Posterior vena cava (tissue), 2 donors: ENCODE measurements at regions not wholly inside any gene's neighbourhood (a gene's known extent, or its start where the extent isn't known, plus 50 kb on each side); places are given as distances from the start of the nearest gene placed in this dataset.

Experiments
- DNase-seq: peaks from one replicate; pipeline ENCODE4 v3.0.0-alpha.2; 2020; ENCODE audit warnings: low spot score
- intact Hi-C, 2 donors: fragments of 100-400 bp; cut with DNase I; formaldehyde crosslinking; loops; one replicate each; pipeline versions ENCODE4 v1.14.1 to v1.14.2; 2022 to 2023
- donor health status: DM: yes; HTN: yes; CAD: no.
- donor health status: DM: yes; HTN: yes; CAD: no.

DNA sequence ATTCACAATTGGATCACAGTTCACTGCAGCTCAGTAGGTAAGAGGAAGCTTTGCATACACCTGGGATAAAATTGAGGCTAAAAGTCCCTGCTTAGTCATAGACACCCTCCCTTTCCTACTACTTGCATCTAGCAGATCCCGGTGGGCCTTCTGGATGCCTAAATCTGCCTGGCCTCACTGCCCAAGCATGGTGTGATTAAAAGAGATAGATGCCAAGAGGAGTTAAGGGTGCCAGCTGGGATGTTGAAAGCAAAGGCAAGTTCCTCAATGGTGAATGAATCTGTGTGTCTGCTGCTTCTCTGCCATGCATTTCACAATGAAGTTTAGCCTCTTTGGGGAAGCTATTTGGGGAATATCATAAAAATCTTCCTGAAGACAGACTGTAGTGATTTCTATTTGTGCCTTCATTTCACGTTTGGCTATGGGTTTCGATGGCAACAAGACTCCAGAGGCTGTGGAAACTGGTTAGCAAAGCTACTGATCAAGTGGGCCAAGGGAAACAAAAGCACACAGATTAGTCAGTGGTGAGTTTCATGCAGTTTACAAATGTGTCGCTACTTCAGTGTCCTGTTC, 534.0 kb downstream of the ANKRD50 start:
- DNase-seq, result no peak
- intact Hi-C loops, result no loop called here

DNA sequence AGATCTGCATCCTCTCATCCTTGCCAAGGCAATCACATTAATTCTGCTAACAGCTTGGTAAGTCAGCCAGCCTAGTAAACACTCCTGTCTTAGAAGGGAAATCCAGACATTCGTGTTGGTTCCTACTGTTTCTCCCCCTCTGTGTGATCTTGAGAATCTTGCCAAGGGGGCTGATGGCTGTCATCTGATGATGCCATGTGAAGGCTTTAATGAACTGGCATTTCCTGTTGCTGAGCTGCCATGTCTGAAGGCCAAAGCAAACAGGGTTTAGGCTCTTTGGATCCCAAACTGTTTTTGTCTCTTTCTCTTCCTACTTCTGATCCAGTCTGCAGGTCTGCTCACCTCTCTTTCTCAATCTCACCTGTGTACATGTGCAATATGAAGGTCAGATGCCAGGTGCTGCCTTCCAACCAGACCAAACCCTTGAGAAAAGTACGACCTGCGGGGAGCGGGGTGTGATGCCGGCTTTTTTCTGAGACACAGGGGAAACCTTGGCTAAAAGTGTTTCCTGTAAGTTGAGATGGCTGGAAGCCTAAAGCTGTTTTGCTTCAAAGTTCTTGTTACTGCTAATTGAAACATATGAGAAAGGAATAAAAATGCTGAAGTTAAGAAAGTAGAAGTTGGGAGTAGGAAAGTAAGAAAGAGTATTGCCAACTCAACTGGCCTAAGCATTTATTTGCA, 532.9 kb downstream of the ANKRD50 start:
- DNase-seq, result no peak

DNA sequence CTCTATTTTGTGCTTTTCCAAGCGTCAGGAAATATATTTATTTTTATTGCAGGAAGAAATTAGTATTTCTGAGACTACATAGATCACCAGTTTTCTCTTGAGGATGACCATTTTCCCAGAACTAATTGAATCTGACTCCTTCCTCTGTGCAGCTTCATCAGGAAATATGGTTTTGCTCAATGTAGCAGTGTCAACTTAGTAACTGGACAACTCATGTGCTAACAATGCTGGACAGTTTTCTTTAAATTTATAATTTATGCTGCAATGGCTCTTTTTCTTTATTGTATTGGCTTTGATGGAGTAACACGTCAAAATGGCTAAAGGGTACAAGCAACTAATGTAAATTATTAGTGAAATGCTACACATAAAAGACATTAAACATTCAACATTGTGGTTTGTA, 531.5 kb downstream of the ANKRD50 start:
- no peak for DNase-seq
- intact Hi-C loops, result no loop called here

More for the DNA sequence above, 532.9 kb downstream of the ANKRD50 start:
- intact Hi-C loops, result no loop called here

DNA sequence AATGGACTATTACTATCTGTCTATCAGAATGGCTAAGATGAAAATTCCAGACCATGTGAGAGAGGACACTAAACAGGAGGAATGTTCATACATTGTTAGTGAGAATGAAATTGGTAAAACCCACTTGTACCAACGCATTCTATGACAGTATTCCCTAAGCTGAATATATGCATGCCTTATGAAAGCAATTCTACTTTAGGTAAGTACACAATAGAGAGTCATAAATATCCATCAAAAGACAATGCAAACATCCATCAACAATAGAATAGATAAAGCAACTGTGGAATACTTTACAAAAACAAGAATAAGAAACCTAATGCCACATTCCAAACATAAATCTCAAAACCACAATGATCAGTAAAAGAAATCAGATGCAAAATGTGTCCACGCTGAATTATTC, 529.3 kb downstream of the ANKRD50 start:
- intact Hi-C loops, result no loop called here
- no peak for DNase-seq

DNA sequence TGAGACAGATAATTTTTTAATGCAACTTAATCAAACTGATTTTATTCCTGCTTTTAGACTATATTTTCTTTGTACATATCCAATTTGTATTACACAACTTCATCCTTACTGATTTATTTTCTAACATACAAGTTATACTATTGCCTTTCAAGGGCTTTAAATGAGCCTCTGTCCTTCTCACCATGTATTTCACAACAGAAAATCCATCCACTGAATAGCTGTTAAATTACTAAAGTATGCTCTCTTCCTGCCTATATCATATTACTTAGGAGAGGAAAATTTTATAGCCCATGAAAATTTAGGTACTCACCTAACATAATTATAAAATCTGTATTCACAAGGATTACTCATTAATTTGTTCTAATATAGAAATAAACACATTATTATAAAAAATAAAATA, 528.6 kb downstream of the ANKRD50 start:
- intact Hi-C loops, result no loop called here
- no peak for DNase-seq

DNA sequence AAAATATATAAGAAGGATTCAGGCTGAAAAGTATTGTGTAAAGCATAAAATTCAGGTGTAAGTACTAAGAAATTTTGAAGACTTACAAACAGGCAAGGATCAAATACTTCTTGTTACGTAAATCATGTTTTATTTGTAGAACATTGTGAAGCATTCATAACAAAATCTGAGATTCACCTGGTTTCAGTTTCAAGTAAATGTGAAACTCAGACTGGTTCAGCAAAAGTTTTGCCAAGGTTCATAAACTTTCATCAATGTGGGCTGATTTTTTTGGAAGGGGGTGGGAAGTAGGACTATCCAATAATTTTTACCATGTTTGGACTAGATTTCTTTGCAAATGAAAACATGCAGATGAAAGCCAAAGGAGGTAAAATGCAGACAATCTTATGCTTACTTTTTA, 527.7 kb downstream of the ANKRD50 start:
- intact Hi-C loops, result no loop called here
- DNase-seq, result no peak

DNA sequence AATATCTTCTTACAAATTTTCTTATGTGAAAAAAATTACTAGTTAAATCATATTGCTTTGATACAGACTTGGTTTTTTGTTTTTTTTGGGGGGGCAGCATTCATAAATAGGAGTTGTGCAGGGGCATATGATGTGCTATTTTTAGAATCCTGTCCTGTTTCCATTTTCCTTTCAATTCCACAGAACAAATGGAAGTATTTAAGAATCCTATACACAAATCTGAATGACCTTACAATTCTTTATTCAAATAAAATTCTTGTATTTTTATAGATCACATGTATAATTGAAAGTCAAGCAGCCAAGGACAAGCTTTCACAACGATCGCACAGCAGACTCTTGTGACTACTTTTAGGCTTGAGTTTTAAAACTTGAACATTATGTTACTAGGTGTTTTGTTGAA, 523.9 kb downstream of the ANKRD50 start:
- intact Hi-C loops, result no loop called here
- no peak for DNase-seq

DNA sequence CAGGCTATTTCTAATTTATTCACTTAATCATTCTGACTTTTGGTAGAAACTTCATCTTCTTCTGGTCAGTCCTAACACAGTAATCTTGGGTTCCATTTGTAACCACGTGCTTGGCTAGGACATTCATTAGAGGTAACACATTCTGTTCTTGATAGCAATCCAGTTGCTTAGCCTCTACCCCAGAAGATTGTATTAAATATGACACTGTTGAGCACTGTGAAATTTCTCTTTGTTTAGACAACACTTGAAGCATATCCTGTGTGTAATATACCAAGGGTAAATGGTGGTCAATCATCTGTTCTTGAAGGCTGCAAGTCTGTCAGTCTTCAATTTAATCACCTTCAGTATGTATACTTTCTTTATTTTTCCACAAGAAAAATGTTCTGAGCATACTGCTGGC, 523.0 kb downstream of the ANKRD50 start:
- no peak for DNase-seq
- intact Hi-C loops, result no loop called here

DNA sequence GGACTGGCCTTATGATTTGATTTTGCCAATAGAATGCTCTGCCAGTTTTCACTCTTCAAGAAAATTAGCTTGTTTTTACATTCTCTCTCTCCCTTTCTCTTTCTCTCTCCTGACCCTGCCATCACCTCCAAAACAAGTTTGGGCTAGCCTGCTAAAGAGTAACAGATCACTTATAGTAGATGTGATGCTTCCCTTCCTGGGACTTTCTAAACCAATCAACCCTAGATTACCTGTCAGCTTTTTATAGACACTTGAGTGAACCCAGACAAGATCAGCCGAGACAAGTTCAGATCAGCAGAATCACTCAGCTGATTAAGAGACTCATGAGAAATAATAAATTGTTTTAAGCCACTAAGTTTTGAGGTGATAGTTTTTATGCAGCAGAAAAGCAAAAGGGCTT, 521.2 kb downstream of the ANKRD50 start:
- DNase-seq, result no peak
- intact Hi-C loops, result no loop called here

DNA sequence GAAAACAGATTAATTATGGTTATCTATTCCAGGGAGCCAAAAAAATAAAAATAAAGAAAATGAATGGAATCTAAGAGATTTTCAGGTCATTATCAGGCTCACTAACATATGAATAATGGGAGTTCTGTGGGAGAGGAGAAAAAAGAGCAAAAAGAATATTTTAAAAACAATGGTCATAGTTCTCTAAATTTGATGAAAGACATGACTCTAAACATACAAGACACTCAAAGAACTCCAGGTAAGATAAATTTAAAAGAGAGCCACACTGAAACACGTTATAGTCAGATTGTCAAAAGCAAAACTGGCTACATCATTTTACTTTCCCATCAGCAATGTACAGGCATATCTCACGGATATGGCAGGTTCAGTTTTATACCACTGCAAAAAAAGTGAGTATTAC, 520.0 kb downstream of the ANKRD50 start:
- intact Hi-C loops, result no loop called here
- DNase-seq, result no peak

DNA sequence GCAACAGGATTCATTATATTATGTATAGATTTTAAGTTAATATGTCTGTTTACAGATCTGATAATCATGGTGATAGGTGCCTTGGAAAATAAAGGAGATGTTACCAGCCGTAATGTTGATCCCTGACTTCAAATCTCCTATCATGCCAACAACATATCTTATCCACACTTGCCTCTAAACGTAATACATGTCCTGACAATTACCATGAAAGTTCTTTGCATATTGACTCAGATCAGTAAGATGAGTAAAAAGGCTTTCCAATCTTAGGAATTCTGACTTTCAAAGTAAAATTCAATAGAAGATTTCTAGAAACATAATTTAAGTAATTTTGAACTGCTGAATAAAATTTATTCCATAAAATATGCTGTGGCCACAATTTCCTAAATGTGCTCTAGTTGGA, 513.3 kb downstream of the ANKRD50 start:
- DNase-seq, result no peak
- intact Hi-C loops, result no loop called here

DNA sequence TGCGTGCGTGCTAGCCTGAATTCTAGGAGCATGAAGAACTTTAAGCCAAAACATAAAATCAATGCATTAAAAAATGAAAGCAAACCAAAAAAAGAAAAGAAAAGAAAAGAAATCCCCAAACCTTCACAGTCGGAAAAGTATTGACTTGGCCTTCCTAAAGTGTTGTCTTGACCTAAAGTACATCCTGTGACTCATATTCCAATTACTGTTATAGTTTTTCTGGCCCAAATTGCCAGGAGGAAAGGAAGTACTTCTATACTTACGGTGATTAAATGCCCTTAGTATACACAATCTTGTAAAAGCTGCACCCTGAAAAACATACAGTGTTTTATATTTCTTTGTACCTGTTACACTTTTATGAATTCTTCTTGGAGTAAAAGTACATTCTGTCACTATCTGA, 512.8 kb downstream of the ANKRD50 start:
- intact Hi-C loops, result loop anchor here in 1 of 2 donors (5.0 kb wide), 1 partner anchor 197 kb away; no protein-coding TSS in a partner anchor
- no peak for DNase-seq

DNA sequence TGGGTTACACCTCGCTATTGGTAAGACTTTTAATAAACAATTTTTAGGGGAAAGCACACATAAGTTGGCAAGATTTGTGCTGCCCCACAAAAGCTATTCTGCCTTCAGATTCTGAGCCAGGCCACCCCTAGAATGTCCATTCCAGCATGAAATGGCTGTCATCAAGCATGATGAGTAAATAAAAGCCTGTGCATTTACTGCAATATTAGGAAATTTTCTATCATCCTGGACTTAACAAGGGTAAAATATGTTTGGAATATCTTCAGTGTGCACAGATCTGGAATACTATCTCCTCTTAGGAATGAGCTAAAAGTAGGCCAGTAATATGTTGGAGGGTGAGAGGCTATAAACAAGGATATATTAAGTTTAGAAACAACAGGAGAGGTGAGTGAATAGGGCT, 510.9 kb downstream of the ANKRD50 start:
- intact Hi-C loops, result loop anchor here in 1 of 2 donors (5.0 kb wide), 1 partner anchor 199 kb away; no protein-coding TSS in a partner anchor
- DNase-seq, result no peak

DNA sequence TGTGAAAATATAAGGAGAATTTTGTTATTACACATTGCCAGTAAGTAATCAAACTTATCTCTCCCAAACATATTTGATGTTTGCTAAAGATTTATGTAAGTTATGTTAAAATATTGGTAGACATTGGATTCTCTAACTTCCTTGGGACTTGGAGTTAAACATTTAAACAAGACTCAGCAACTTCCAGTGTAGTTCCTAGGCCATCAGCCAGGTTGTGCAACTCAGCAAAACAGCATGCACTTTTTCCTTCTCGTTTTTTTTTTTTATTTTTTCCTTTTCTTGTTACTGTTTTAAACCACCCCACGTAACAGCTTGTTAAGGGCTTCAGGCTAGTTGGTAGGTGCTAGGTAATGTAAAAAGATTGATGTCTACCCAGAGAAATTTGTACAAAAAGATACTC, 510.4 kb downstream of the ANKRD50 start:
- DNase-seq, result no peak
- intact Hi-C loops, result loop anchor here in 1 of 2 donors (5.0 kb wide), 1 partner anchor 200 kb away; no protein-coding TSS in a partner anchor

DNA sequence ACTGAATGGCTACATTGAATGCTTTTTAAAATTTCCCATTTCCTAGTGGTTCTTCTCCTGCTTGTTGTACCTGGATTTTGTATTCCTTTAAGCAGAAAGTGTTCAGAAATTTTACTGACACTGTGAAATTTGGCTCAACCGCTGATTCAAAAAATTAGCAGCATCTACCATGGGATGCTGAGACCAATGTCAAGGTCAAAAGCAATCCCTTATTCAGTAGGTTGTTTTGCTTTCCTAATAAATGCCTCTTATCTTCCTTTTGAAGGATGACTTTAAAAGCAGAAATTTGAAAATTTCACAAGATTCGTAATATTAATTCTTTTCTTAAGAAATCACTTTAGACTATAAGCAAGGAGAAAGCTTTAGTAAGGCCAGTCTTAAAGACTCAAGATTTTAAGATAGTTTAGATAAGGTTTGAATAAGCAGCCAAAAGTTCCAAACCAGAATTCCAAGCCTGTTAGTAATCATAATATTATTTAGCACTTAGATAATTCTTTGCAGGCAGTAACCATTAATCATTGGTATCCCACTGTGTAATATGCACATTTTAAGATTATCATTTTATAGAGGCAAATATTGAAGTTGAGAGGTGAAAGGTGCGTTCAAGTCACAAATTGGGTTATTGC, 508.8 kb downstream of the ANKRD50 start:
- DNase-seq, result no peak
- intact Hi-C loops, result loop anchor here in 1 of 2 donors (5.0 kb wide), 1 partner anchor 201 kb away; no protein-coding TSS in a partner anchor

DNA sequence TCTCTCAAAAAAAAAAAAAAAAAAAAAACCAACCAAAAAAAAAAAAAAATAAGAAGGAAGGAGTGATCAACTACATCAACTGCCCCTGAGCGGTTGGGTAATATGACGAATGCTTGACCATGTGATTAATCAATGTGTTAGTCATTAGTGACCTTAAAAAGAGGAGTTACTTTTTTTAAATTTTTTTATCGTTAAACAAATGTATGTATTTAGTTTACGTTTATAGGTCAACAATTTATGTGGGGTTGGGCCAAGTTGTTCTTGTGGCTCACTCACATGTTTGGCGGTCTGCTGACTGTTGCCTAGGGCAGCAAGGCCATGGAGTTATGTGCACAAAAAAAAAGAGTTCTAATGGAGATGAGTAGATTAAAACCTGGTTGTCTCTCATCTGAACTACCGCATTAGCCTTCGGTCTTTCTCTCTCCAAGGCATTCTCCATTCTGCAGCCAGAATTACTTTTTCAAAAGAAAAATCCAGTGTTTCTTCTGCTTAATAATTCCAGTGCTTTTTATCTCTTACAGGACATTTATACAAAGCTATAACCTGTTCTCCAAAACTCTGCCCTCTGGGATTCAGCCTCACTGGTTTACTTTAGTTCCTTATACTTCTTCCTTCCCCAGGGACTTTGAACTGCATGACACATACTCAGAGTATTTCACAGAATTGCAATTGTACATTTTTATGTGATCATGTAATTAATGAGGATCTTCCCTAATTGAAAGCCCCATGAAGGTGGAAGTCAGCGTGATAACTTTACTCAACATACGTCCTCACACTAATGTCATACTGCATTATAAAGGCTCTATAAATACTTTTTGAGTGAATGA, 505.5 kb downstream of the ANKRD50 start:
- intact Hi-C loops, result no loop called here
- no peak for DNase-seq

DNA sequence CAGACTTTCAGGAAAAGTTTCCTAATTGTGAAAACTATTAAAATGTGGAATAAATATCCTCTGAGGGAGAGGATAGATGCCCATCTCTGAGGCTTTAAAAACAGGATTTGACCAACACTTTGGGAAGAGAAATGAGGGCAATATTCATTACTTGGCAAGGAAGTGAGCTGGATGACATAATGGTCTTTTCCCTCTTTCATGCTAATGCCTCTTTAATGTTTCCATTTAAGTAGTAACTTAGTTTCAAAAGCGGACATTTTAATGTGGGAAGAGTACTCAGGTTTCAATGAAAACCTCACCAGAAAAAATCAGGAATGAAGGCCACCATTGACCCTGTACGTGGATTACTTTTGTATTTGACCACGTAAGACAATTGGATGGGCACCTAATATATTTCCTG, 503.3 kb downstream of the ANKRD50 start:
- DNase-seq, result no peak
- intact Hi-C loops, result no loop called here

DNA sequence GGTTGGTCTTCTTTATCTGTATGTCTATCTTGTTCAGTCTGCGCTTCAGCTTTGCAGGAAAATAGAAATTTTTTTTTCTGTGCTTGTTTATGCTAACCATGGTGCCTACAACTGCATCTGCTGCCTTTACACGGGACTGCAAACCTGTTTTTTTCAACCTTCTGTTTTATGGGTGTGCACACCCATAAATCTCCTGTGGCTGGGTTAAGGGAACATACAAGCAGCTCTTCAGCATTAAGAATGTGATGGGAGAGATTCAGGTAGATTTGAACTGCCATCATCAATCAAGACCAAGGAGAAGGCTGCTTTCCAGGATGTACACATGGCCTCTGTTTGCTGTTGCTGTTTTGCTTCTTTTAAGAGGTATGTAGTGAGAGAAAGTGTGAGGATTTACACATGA, 502.9 kb downstream of the ANKRD50 start:
- intact Hi-C loops, result no loop called here
- DNase-seq, result no peak

DNA sequence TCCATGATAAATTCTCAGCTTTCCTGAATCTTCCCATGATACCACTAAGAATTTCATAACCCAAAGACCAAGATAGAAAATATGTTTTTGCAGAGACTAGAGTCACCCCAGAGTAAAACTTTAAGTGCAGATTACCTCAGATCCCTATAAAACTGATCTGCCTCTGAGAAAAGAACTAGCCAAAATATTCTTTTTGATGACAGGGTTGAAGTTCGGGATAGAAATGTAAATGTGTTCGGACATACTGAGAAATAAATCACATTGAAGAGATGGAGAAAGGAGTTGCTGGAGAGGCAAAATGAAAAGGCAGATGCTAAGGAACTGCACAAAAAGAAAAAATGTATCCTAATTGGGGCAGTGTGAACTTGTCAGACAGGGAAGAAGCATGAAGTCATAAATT, 501.8 kb downstream of the ANKRD50 start:
- DNase-seq, result no peak
- intact Hi-C loops, result no loop called here
